ENCODE measurements at regions not wholly inside any gene's neighbourhood (a gene's known extent, or its start where the extent isn't known, plus 50 kb on each side); places are given as distances from the start of the nearest gene placed in this dataset.

DNA sequence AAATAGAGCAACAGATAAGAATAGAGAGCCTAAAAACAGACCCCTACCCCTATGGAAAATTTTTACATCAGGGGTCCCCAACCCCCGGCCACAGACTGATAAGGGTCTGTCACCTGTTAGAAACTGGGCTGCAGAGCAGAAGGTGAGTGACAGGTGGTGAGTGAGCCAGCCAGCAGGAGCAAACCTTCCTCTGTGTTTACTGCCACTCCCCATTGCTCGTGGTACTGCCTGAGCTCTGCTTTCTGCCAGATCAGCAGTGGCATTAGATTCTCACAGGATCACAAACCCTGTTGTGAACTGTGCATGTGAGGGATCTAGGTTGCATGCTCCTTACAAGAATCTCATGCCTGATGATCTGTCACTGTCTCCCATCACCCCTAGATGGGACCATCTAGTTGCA is 174.1 kb downstream of the FOXD2 start:
- no peak for TF ChIP-seq POLR2A (IDR thresholded peaks at IDR 0.05)
- TF ChIP-seq, protein P1, sequence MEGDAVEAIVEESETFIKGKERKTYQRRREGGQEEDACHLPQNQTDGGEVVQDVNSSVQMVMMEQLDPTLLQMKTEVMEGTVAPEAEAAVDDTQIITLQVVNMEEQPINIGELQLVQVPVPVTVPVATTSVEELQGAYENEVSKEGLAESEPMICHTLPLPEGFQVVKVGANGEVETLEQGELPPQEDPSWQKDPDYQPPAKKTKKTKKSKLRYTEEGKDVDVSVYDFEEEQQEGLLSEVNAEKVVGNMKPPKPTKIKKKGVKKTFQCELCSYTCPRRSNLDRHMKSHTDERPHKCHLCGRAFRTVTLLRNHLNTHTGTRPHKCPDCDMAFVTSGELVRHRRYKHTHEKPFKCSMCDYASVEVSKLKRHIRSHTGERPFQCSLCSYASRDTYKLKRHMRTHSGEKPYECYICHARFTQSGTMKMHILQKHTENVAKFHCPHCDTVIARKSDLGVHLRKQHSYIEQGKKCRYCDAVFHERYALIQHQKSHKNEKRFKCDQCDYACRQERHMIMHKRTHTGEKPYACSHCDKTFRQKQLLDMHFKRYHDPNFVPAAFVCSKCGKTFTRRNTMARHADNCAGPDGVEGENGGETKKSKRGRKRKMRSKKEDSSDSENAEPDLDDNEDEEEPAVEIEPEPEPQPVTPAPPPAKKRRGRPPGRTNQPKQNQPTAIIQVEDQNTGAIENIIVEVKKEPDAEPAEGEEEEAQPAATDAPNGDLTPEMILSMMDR (IDR thresholded peaks at IDR 0.05 in 4 of 5, conservative IDR thresholded peaks at IDR 0.05 in 1 of 5) = no peak
